Epithelial cell of esophagus (primary cell): ENCODE measurements at regions not wholly inside any gene's neighbourhood (a gene's known extent, or its start where the extent isn't known, plus 50 kb on each side); places are given as distances from the start of the nearest gene placed in this dataset.

ENCODE experiments used
- DNase-seq: peaks from one replicate; pipeline ENCODE4 v3.0.0; 2010; ENCODE audit warnings: low read depth
- H3K4me3 ChIP-seq: 2 replicates; pipeline ENCODE4 v1.5.1; 2011; ENCODE audit warnings: mild to moderate bottlenecking, low read length, control low read depth
- CTCF ChIP-seq: IDR thresholded peaks from 2 replicates; pipeline ENCODE4 v1.5.1; 2011; ENCODE audit warnings: low read depth, mild to moderate bottlenecking, low read length, control low read depth, inconsistent platforms; ENCODE audit not compliant: insufficient read depth; ENCODE audit errors: missing control alignments

DNA sequence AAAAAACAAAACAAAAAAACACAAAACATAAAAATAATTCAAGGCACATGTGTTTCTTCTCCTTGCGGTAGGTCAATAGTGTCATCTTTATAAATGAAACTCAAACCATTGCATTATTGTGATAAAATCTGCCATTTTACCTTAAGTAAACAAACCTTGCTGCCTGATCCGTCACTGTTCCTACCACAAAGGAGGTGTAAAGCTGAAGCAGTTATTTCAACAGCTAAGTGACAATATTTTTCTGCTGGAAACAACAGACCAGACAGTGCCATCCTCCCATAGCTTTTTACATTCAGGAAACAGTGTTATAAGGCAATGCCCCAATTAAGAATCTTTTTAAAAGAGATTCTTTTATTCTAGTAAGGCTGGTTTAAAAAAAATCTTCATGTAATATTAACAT is 242.7 kb downstream of the PPP1R2C start:
- no peak overlapping the region for H3K4me3 ChIP-seq
- DNase-seq, result no peak
- TF ChIP-seq CTCF, result no peak

DNA sequence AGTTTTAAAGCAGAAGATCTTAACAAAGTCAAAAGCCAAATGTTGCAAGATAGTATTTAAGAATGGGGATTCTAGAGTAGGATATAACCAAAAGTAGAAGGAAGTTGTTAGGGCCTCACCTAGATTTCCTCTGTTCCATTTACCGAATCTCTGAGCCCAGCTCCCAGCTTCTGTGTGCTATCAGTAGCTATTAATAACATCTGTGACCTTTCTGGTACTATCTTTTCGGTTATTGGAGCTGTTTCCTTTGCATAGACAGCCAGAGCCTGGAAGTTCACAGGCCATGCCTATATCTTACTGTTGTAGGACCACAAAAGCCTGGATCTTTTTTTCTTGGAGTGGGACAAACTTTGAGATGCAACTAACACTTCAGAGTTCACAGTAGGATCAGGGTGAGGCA is 244.2 kb downstream of the PPP1R2C start:
- H3K4me3 ChIP-seq, result no peak overlapping the region
- TF ChIP-seq CTCF, result no peak
- DNase-seq, result no peak

- no peak for DNase-seq
- H3K4me3 ChIP-seq, result no peak overlapping the region
- no peak for TF ChIP-seq CTCF
Observed at GRCh38 chrX:42531441-42531840, 246.5 kb downstream of the PPP1R2C start.

- peak; percentile 83 for DNase-seq
- no peak overlapping the region for H3K4me3 ChIP-seq
- peak; percentile 38 for TF ChIP-seq CTCF
Observed at GRCh38 chrX:42530027-42530426, 247.9 kb downstream of the PPP1R2C start.

- peak; percentile 37 for DNase-seq
- no peak for TF ChIP-seq CTCF
Observed at GRCh38 chrX:42524379-42524778, 253.6 kb downstream of the PPP1R2C start.

DNA sequence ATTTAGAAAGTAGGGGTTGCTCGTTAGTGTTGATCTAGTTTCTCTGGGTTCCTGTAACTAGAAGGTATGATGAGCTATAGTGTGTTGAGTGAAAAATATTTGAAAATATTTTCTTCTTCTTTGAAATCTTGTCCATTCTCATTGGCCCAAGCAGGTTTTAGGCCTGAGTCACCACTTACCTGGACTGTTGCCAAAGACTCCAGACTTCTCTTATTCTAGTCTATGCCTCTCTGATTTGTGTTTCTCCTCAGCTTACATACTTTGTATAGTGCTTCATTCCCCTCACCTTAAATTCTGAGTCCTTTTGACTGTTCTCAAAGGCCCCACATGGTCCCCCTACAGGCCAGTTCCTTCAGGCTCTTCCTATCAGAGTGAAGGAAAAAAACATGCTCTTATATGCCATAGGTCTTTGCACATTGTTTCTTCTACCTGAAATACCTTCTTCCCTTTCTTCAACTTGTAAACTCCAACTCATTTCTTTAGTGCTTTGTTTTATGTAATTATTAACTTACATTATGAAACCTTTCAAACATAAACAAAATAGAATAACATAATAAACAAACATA is 258.2 kb downstream of the PPP1R2C start:
- DNase-seq, result peak; percentile 59
- no peak overlapping the region for H3K4me3 ChIP-seq
- peak; percentile 10 for TF ChIP-seq CTCF

More at GRCh38 chrX:42524379-42524778, 253.6 kb downstream of the PPP1R2C start:
- no peak overlapping the region for H3K4me3 ChIP-seq

- TF ChIP-seq CTCF, result no peak
Observed at GRCh38 chrX:42515939-42516338, 262.0 kb downstream of the PPP1R2C start.

More at GRCh38 chrX:42515939-42516338, 262.0 kb downstream of the PPP1R2C start:
- DNase-seq, result peak; percentile 59
- H3K4me3 ChIP-seq, result no peak overlapping the region
